ENCODE measurements at regions not wholly inside any gene's neighbourhood (a gene's known extent, or its start where the extent isn't known, plus 50 kb on each side); places are given as distances from the start of the nearest gene placed in this dataset.

GRCh38 chr14:75343911-75344310 is 65.3 kb downstream of the FOS start:
- TF ChIP-seq CTCF (IDR thresholded peaks at IDR 0.05), result no peak
- TF ChIP-seq EP300 (IDR thresholded peaks at IDR 0.05), result no peak
- no peak for TF ChIP-seq POLR2A (IDR thresholded peaks at IDR 0.05; ENCODE audit: low read depth)
- TF ChIP-seq POLR2AphosphoS5 (IDR thresholded peaks at IDR 0.05), result no peak

All from esophagus muscularis mucosa (tissue), 4 donors.